ENCODE measurements at regions not wholly inside any gene's neighbourhood (a gene's known extent, or its start where the extent isn't known, plus 50 kb on each side); places are given as distances from the start of the nearest gene placed in this dataset.

- Mint-ChIP-seq H3K36me3 (ENCODE audit: low read depth) (peaks cover 22% of the 10 kb centered on the region), H3K9me3 (peaks cover 26% of the 10 kb centered on the region), H3K27me3 (ENCODE audit: insufficient read depth, low read depth, poor library complexity) (peaks cover 2% of the 10 kb centered on the region), H3K4me1 (no peaks in the 10 kb centered on the region), H3K4me3 (no peak overlapping the region), H3K27ac (no peak overlapping the region)
- no peaks in the 10 kb centered on the region for H3F3A ChIP-seq (replicated peaks; ENCODE audit: low read depth)
- H3K27me3 ChIP-seq (ENCODE audit: insufficient read depth): no peaks in the 10 kb centered on the region
- TF ChIP-seq NANOG (IDR thresholded peaks at IDR 0.05; ENCODE audit: borderline replicate concordance) (no peak), CTCF (conservative IDR thresholded peaks at IDR 0.05; ENCODE audit: low read depth in 2 of 2) (no peak), ZNF331 (CRISPR knock-in tag; IDR thresholded peaks at IDR 0.05; ENCODE audit: low read depth) (no peak)
- H3K4me1 ChIP-seq (ENCODE audit: insufficient read depth): no peaks in the 10 kb centered on the region
- no peaks in the 10 kb centered on the region for H3K79me2 ChIP-seq (replicated peaks; ENCODE audit: insufficient read depth)
- no peak overlapping the region for H3K4me2 ChIP-seq
- H2AFZ ChIP-seq: peak overlapping the region; percentile 43; the same call in 1 of the 2 replicates
- DNase-seq (ENCODE audit: low spot score) (no peak), ATAC-seq (no peak)
- no peak overlapping the region for H3K27ac ChIP-seq (ENCODE audit: low read depth)
- H3K9me2 ChIP-seq (ENCODE audit: insufficient read depth): no peaks in the 10 kb centered on the region
- H3K4me3 ChIP-seq: no peak overlapping the region
- H3K36me3 ChIP-seq (ENCODE audit: insufficient read depth): no peaks in the 10 kb centered on the region; the same call in 1 of the 2 replicates
- no peaks in the 10 kb centered on the region for H4K20me1 ChIP-seq (replicated peaks; ENCODE audit: insufficient read depth)
These were observed 153.2 kb upstream of the THBS2 start for GRCh38 chr6:169406804-169407203.

GRCh38 chr6:169406034-169406433, 152.4 kb upstream of the THBS2 start:
- no peaks in the 10 kb centered on the region for H3K27me3 ChIP-seq (ENCODE audit: insufficient read depth)
- peaks cover 2% of the 10 kb centered on the region for H3K27me3 Mint-ChIP-seq (ENCODE audit: insufficient read depth, low read depth, poor library complexity)
- no peaks in the 10 kb centered on the region for H3K79me2 ChIP-seq (replicated peaks; ENCODE audit: insufficient read depth)
- no peaks in the 10 kb centered on the region for H3K9me2 ChIP-seq (ENCODE audit: insufficient read depth)
- no peaks in the 10 kb centered on the region for H3K4me1 ChIP-seq (ENCODE audit: insufficient read depth)
- no peak overlapping the region for H3K4me3 Mint-ChIP-seq
- ATAC-seq (no peak), DNase-seq (ENCODE audit: low spot score) (no peak)
- no peaks in the 10 kb centered on the region for H3F3A ChIP-seq (replicated peaks; ENCODE audit: low read depth)
- H3K4me2 ChIP-seq: no peak overlapping the region
- H3K4me3 ChIP-seq: no peak overlapping the region
- H2AFZ ChIP-seq: no peak overlapping the region
- H3K36me3 Mint-ChIP-seq (ENCODE audit: low read depth): peaks cover 20% of the 10 kb centered on the region
- H3K27ac ChIP-seq (ENCODE audit: low read depth): no peak overlapping the region
- no peak overlapping the region for H3K27ac Mint-ChIP-seq
- H3K4me1 Mint-ChIP-seq: no peaks in the 10 kb centered on the region
- no peaks in the 10 kb centered on the region; the same call in 1 of the 2 replicates for H3K36me3 ChIP-seq (ENCODE audit: insufficient read depth)
- peaks cover 25% of the 10 kb centered on the region for H3K9me3 Mint-ChIP-seq
- H4K20me1 ChIP-seq (replicated peaks; ENCODE audit: insufficient read depth): no peaks in the 10 kb centered on the region
- TF ChIP-seq REST (IDR thresholded peaks at IDR 0.05; ENCODE audit: unreplicated experiment) (no peak), STAT1 (IDR thresholded peaks at IDR 0.05; ENCODE audit: unreplicated experiment) (no peak), ZNF462 (CRISPR knock-in tag; IDR thresholded peaks at IDR 0.05) (no peak), ETS1 (IDR thresholded peaks at IDR 0.05) (no peak), POLR2AphosphoS5 (IDR thresholded peaks at IDR 0.05; ENCODE audit: low read depth) (no peak)

Data from GM23338 (cell line).